GM21526 (cell line): ENCODE measurements at regions not wholly inside any gene's neighbourhood (a gene's known extent, or its start where the extent isn't known, plus 50 kb on each side); places are given as distances from the start of the nearest gene placed in this dataset.
"Not testable (repeated sequence)": the region's sequence is repeated elsewhere in the genome, so short reads cannot be mapped to it uniquely, and the experiment has no call there.

Source experiments
- ATAC-seq: cut with Tn5 transposase; IDR thresholded peaks from one replicate; pipeline ENCODE4 v1.9.1; 2021; ENCODE audit warnings: moderate library complexity; ENCODE audit not compliant: unreplicated experiment, low FRiP score

- ATAC-seq: not testable (repeated sequence)
Observed at GRCh38 chr4:81324594-81324993, 109.6 kb upstream of the PRKG2 start.

DNA sequence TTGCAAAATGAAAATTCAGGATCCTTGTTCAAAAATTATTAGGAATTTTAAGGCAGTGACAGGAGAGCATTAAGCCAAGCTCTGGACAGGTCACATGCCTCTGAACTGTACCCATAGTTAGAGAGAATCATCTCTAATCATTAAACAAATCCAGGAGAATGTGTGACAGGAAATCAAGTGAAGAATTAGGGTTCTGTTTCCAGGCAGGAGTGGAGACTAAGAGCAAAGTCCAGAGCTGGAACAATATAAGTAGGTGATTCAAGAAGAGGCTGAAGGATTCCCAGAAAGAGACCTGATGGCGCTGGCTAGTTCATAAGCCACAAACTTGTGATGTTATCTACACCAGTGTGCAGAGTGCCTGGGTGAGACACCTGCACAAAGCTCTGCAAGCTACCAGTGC is 104.6 kb upstream of the PRKG2 start:
- no peak for ATAC-seq

DNA sequence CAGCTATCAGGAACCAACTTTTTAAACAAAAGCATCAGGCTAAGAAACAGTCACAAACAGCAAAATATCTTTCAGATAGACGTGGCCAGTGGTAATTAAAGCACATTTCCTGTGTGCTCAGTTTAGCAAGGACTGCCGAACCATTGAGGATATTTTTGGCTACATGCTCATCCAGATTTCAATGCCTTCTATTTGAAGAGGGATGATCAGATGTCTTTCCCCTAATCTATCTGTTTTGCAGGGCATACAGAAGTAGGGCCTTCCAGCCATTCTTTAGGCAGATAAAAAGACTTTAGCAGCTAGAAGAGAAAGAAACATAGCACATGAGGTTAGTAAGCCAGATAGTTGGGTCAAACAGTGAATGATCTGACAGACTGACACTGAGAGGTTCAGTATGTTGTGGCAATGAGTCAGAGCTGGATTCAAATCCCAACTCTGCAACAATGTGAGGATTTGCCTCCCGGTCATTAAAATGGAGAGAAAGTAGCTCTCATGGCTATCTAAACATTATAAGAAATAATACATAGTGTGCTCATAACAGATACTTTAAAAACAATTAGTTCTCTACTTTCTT is 100.0 kb upstream of the PRKG2 start:
- no peak for ATAC-seq

GRCh38 chr4:81314196-81314896 is 99.3 kb upstream of the PRKG2 start:
- no peak for ATAC-seq

DNA sequence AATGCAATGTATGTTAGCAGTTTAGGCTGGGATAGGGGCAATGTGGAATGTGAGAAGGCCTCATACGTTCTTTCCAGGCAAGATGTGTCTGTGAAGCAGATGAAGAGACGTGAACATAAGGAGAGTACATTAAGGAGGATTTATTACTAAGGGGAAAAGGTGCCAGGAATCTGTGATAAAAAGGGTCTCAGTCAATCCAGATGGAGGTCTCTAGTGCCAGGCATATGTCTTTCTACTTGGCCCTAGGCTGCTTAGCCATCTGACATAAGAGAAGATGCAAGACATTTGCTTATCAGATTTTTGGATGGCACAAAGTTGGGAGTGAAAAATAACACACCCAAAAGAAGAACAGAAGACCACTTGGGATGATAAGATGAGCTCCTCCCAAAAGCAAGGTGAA is 93.0 kb upstream of the PRKG2 start:
- ATAC-seq: no peak

GRCh38 chr4:81304871-81305270 is 89.8 kb upstream of the PRKG2 start:
- ATAC-seq: no peak

GRCh38 chr4:81300352-81300751 is 85.3 kb upstream of the PRKG2 start:
- ATAC-seq: not testable (repeated sequence)

DNA sequence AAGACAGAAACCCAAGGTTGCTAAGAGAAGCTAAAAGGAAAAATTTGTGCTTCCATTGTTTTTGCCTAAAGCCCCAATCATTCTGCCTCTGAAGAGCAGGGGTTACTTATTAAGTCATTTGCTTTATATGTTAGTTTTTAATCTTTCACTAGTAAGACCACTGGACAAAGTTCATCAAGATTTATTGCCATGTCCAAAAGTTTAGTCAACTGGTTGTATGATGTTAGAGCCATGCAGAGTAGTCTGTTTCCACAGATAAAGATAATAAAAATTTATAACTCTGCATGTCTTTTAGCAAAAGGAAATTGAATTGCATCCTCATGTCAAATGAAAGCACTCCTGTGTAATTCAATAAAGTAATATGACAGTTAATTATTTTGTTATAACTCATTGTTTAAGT is 75.8 kb upstream of the PRKG2 start:
- no peak for ATAC-seq

GRCh38 chr4:81287101-81287500 is 72.1 kb upstream of the PRKG2 start:
- no peak for ATAC-seq

DNA sequence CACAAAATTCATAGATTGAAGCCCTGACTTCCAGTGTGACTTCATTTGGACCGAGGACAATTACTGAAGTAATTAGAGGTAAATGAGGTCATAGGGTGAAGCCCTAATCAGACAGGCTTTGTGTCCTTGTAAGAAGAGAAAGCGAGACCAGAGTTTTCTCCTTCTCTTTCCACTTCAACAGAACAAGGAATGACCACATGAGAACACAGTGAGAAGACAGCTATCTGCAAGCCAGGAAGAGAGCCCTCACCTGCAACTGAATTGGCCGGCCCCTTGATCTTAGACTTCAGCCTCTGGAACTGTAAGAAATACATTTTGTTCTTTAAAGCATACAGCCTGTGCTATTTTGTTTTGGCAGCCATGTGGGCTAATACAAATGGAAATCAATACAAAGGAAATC is 67.1 kb upstream of the PRKG2 start:
- no peak for ATAC-seq

DNA sequence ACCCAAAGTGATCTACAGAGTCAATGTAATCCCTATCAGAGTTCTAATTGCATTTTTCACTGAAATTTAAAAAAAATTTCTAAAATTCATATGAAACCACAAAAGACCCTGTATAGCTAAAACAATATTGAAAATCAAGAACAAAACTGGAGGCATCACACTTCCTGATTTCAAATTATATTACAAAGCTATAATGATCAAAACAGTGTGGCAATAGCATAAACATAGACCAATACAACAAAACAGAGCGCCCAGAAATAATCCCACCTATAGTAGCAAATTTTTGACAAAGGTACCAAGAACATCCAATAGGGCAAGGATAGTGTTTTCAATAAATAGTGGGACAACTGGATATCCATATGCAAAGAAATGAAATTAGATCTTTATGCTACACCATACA is 59.4 kb upstream of the PRKG2 start:
- ATAC-seq: no peak

- ATAC-seq: no peak
Observed at GRCh38 chr4:81272671-81273070, 57.6 kb upstream of the PRKG2 start.
